Keratinocyte (primary cell): ENCODE measurements at regions not wholly inside any gene's neighbourhood (a gene's known extent, or its start where the extent isn't known, plus 50 kb on each side); places are given as distances from the start of the nearest gene placed in this dataset.

Experiments used
- DNase-seq: peaks from one replicate; pipeline ENCODE4 v3.0.0-alpha.2; 2011; ENCODE audit warnings: low read depth, missing footprints, low spot score
- FAIRE-seq: peaks from 2 replicates; lab custom pipeline; 2011; peaks lifted over from hg19 to GRCh38; lab: Jason Lieb, UNC
- H2AFZ ChIP-seq: 2 replicates; pipeline ENCODE4 v1.6.0; 2012; ENCODE audit warnings: low read length, control low read depth, inconsistent platforms; ENCODE audit not compliant: control insufficient read depth
- H3K27ac ChIP-seq: 2 replicates; pipeline ENCODE4 v1.5.1; 2011; ENCODE audit warnings: low read length; ENCODE audit not compliant: control insufficient read depth, insufficient read depth
- H3K27me3 ChIP-seq: 3 replicates; pipeline ENCODE4 v1.6.0; 2011; ENCODE audit warnings: low read length; ENCODE audit not compliant: control insufficient read depth, insufficient read depth; ENCODE audit errors: extremely low read depth
- H3K36me3 ChIP-seq, 2 experiments: 2 replicates in 1 of 2; 3 replicates in 1 of 2; pipeline ENCODE4 v1.5.1; 2011; ENCODE audit warnings: low read length in 2 of 2, mild to moderate bottlenecking in 1 of 2; ENCODE audit not compliant: control insufficient read depth in 2 of 2, insufficient read depth in 2 of 2; ENCODE audit errors: extremely low read depth in 1 of 2
- H3K4me1 ChIP-seq: 3 replicates; pipeline ENCODE4 v1.5.1; 2011; ENCODE audit warnings: low read length; ENCODE audit not compliant: control insufficient read depth, insufficient read depth; ENCODE audit errors: extremely low read depth
- H3K4me2 ChIP-seq: 3 replicates; pipeline ENCODE4 v1.6.0; 2011; ENCODE audit warnings: low read depth, low read length; ENCODE audit not compliant: control insufficient read depth, insufficient read depth; ENCODE audit errors: extremely low read depth
- H3K4me3 ChIP-seq, 3 experiments: fragments of 200-600 bp in 1 of 3; sonication (generic) in 1 of 3; 2 replicates in 2 of 3; 3 replicates in 1 of 3; pipeline ENCODE4 v1.5.1; 2011 to 2016; ENCODE audit warnings: low read length in 3 of 3, mild to moderate bottlenecking in 3 of 3, control low read depth in 2 of 3, inconsistent platforms in 1 of 3, low read depth in 1 of 3, mixed read lengths in 1 of 3, mixed run types in 1 of 3, moderate library complexity in 1 of 3; ENCODE audit not compliant: control insufficient read depth in 2 of 3, insufficient read depth in 2 of 3; ENCODE audit errors: extremely low read depth in 1 of 3
- H3K79me2 ChIP-seq: 2 replicates; pipeline ENCODE4 v1.6.0; 2012; ENCODE audit warnings: low read length; ENCODE audit not compliant: control insufficient read depth, insufficient read depth
- H3K9ac ChIP-seq: 3 replicates; pipeline ENCODE4 v1.6.0; 2011; ENCODE audit warnings: low read length; ENCODE audit not compliant: control insufficient read depth, insufficient read depth; ENCODE audit errors: extremely low read depth
- H3K9me1 ChIP-seq: 3 replicates; pipeline ENCODE4 v1.6.0; 2011; ENCODE audit warnings: low read length; ENCODE audit not compliant: control insufficient read depth, insufficient read depth; ENCODE audit errors: extremely low read depth
- H3K9me3 ChIP-seq: 2 replicates; pipeline ENCODE4 v1.5.1; 2012; ENCODE audit warnings: low read depth, low read length; ENCODE audit not compliant: control insufficient read depth
- H4K20me1 ChIP-seq: 3 replicates; pipeline ENCODE4 v1.6.0; 2011; ENCODE audit warnings: low read length; ENCODE audit not compliant: control insufficient read depth, insufficient read depth; ENCODE audit errors: extremely low read depth
- EZH2 ChIP-seq: IDR thresholded peaks from one replicate; pipeline ENCODE4 v1.6.1; 2012; ENCODE audit warnings: inconsistent platforms, mild to moderate bottlenecking, low read length, moderate library complexity
- dilution Hi-C: fragments of 300-500 bp; cut with MboI; formaldehyde crosslinking; loops from one replicate; pipeline ENCODE4 v1.7.0; 2020; ENCODE audit warnings: low sequenced_read_pairs; ENCODE audit not compliant: extremely low pct_ligation_motif_present
- TF ChIP-seq, protein P1 (sequence below), 3 experiments: IDR thresholded peaks in 1 of 3; conservative IDR thresholded peaks in 1 of 3; optimal IDR thresholded peaks in 1 of 3; 2 replicates in 2 of 3; 3 replicates in 1 of 3; pipeline versions ENCODE3 to v1.5.1; 2011; ENCODE audit warnings: low read length in 3 of 3, mild to moderate bottlenecking in 3 of 3, moderate library complexity in 2 of 3, control low read depth in 1 of 3, inconsistent platforms in 1 of 3; ENCODE audit not compliant: insufficient read depth in 2 of 3; ENCODE audit errors: extremely low read depth in 1 of 3

DNA sequence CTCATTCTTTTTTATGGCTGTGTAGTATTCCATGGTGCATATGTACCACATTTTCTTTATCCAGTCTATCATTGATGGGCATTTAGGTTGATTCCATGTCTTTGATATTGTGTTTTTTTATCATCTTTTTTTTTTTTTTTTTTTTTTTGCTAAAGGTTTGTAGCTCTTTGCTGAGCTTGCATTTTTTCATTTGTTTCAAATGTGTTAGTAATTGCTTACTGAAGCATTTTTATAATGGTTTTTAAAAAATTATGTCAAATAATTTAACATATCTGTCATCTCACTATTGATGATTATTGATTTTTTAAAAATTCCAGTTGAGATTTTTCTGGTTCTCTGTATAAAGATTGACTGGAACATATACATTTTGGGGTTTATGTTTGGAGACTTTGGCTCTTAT is 934.6 kb downstream of the TUSC7 start:
- Histone ChIP-seq H3K9me1 (no peaks in the 10 kb centered on the region), H3K9ac (no peak overlapping the region), H3K4me1 (no peaks in the 10 kb centered on the region), H3K4me2 (no peak overlapping the region), H3K27me3 (no peaks in the 10 kb centered on the region), H3K9me3 (no peaks in the 10 kb centered on the region), H3K4me3 (no peak overlapping the region), H3K36me3 (no peaks in the 10 kb centered on the region), H2AFZ (no peak overlapping the region), H3K79me2 (no peaks in the 10 kb centered on the region), H4K20me1 (no peaks in the 10 kb centered on the region), H3K27ac (no peak overlapping the region)
- FAIRE-seq (no peak), DNase-seq (no peak)
- dilution Hi-C loops: no loop called here
- TF ChIP-seq EZH2: no peak
- TF ChIP-seq, protein P1, sequence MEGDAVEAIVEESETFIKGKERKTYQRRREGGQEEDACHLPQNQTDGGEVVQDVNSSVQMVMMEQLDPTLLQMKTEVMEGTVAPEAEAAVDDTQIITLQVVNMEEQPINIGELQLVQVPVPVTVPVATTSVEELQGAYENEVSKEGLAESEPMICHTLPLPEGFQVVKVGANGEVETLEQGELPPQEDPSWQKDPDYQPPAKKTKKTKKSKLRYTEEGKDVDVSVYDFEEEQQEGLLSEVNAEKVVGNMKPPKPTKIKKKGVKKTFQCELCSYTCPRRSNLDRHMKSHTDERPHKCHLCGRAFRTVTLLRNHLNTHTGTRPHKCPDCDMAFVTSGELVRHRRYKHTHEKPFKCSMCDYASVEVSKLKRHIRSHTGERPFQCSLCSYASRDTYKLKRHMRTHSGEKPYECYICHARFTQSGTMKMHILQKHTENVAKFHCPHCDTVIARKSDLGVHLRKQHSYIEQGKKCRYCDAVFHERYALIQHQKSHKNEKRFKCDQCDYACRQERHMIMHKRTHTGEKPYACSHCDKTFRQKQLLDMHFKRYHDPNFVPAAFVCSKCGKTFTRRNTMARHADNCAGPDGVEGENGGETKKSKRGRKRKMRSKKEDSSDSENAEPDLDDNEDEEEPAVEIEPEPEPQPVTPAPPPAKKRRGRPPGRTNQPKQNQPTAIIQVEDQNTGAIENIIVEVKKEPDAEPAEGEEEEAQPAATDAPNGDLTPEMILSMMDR (optimal IDR thresholded peaks at IDR 0.05 in 1 of 3, IDR thresholded peaks at IDR 0.05 in 1 of 3, conservative IDR thresholded peaks at IDR 0.05 in 1 of 3; ENCODE audit: extremely low read depth in 1 of 3, insufficient read depth in 2 of 3, low read length in 3 of 3): no peak

DNA sequence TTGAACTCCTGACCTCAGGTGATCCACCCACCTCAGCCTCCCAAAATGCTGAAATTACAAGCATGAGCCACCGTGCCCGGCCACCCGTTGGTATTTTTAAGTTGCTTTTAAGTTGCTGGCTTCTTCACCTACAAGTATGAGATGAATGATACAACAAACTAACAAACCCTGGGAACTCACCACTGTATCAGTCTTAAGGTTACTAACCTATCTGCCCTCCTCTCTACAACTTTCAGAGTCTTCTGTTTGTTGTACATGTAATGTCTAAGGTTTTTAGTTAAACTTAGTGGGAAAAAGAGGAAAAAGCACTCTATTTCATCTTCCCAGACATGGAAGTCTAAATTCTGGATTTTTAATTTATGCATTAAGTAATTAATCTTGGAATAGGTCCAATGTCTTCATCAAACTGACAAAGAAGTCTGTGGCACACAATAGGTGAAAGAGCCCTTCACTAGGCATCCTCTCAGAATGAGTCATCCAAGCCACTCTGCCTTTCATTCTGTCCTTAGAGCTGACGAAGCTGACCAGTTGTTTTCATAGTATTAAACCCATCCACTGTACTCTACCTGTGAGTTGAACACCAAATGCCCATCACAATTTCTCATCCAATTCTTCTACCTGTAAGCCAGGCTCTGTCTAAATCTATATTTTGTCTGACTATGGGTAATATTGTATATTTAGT is 936.1 kb downstream of the TUSC7 start:
- Histone ChIP-seq H3K27me3 (no peaks in the 10 kb centered on the region), H2AFZ (no peak overlapping the region), H3K9ac (no peak overlapping the region), H3K4me1 (no peaks in the 10 kb centered on the region), H3K79me2 (no peaks in the 10 kb centered on the region), H3K27ac (no peak overlapping the region), H4K20me1 (no peaks in the 10 kb centered on the region), H3K4me3 (no peak overlapping the region), H3K9me3 (no peaks in the 10 kb centered on the region), H3K4me2 (no peak overlapping the region), H3K36me3 (no peaks in the 10 kb centered on the region), H3K9me1 (no peaks in the 10 kb centered on the region)
- FAIRE-seq: no peak
- dilution Hi-C loops: no loop called here
- DNase-seq: no peak
- TF ChIP-seq EZH2: no peak
- TF ChIP-seq, protein P1 (optimal IDR thresholded peaks at IDR 0.05 in 1 of 3, IDR thresholded peaks at IDR 0.05 in 1 of 3, conservative IDR thresholded peaks at IDR 0.05 in 1 of 3; ENCODE audit: extremely low read depth in 1 of 3, insufficient read depth in 2 of 3, low read length in 3 of 3): no peak
